Fibroblast of peridontal ligament (primary cell): ENCODE measurements at regions not wholly inside any gene's neighbourhood (a gene's known extent, or its start where the extent isn't known, plus 50 kb on each side); places are given as distances from the start of the nearest gene placed in this dataset.

Experiments
- DNase-seq: peaks from one replicate; pipeline ENCODE4 v3.0.0-alpha.2; 2010; ENCODE audit errors: extremely low read depth

DNA sequence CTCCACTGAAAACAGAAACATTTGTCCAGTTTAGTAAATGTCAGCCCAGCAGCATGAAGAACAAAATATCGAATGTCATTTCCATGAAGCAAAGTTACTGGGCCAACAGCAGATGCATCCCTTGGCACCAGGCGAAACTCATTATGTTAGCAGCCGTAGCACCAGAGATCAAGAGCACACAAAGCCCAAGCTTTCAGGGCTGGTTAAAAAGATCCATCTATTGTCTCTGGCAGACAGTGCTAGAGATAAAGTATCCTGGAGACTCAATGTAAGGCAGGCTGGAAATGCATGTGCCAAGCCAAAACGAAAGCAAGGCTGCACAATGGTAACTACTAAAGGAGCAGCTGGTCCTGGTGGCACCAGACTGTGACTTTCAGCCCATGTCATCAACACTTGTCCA lies 120.3 kb upstream of the PLEKHG7 start:
- no peak for DNase-seq

DNA sequence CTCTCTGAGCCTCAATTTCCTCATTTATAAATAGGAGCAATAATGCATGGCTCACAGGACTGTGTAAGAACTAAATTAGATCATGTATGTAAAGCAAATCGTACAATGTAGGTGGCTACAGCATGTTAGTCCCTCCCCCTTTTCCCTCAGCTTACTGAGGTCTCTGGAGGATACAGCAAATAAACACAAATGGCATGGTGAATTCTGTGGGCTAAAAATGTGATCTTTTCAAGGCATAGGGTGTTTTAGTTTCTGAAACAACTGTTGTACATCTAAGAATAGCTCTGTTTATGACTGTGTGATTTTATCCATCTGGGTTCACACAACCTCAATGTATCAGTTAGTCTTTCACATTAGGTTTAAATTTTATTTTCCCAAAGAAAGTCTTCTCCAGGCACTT lies 121.2 kb upstream of the PLEKHG7 start:
- DNase-seq: peak; percentile 66

DNA sequence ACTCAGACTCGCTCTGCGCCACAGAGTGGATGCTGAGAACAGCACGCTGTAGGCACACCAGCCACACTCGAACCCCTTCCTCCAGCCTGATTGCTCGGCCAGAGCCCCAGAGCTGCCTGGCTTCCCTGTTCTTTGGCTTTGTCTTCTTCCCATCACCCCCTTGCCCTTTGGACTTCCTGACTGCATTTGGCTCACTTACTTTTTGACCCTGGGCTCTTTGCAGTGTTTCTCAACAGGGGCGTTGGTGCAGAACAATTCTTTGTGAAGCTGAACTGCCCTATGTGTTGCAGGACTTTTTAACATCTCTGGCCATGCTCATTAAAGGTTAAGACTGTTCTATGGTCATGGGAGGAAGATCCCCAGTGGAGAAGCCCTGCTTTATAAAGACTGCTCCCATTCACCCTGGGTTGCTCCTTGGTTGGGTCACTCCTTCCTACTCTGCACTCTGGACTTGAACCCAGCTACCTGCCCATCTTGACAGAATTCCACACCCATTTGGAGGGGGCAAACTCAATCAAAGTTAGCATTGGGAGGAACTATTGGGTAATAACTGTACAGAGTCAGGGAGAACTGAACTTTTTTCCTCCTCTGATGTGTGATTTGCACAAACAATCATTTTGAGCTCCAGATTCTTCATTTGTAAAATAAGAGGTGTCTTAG lies 127.7 kb upstream of the PLEKHG7 start:
- DNase-seq: no peak

DNA sequence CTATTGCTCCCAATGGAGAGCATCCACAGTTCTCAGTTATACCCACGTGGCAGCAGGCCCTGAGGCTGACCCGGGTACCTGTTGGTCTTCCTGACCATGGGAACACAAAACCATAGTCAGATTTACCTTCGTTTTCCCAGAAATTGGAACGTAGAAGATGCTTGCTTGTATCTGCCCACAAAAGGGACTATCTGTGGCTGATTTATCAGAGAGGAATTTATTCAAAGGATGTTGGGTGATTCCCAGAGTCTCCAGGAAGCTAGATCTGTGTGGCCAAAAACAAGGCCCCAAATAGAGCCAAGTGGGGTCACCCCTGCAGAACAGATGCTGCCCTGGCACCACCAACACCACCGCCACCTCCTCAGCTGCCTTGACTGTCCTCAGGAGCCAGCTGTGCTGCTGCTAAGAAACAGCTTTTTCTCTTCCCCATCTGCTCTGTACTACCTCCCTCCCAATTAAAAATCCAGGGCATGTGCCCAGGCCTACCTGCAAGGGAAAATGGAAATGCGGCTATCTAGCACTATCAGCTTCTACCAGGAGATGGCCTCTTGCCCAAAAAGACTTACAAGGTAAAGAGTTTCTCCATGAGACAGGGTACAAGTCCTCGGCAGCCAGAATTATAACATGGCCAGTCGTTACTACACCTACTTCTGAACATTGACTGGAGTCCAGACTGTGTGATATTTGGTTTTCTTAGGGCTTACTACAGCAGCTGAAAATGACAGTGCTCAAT lies 128.6 kb upstream of the PLEKHG7 start:
- no peak for DNase-seq

DNA sequence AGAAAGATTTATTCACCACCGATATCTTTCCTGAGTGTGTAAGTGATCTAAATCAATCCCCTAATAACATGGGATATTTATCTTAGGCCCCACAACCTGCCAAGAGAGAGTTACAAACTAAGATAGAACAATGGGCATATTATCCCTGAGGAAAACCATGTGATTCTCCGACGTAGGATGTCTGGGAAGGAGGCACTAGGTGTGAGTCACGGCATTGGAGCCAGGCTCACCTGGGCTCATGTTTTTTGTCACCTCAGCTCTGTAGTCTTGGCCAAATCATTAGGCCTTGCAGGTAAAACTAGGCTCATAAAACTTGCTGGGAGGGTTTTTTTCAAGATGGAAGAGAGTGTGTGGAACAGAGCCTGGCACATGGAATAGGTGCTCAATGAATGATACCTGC lies 129.7 kb upstream of the PLEKHG7 start:
- no peak for DNase-seq

DNA sequence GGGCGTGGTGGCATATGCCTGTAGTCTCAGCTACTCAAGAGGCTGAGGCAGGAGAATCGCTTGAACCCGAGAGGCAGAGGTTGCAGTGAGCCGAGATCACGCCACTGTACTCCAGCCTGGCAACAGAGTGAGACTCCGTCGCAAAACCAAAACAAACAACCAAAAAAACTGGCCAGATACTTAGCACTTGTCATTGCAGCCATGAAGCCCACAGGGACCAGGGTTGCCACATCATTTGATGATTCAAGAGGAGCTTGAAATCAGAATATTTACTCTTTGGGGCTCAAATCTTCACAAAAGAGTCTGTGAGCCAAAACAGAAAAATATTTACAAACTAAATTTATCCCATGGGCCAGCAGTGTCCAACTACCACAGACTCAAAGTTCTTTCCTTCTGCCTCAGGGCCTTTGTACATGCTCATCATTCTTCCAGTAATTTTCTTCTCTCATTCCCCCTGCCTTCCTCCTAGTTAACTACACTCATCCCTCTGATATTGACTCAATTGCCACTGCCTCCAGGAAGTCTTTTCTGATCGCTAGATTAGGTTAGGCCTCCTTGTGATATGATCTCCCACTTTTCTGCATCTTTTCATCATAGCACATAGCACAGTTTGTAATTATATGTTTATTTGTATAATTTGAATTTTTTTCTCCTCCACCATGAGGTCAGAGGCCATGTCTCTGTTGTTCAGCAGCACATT lies 130.8 kb upstream of the PLEKHG7 start:
- no peak for DNase-seq

DNA sequence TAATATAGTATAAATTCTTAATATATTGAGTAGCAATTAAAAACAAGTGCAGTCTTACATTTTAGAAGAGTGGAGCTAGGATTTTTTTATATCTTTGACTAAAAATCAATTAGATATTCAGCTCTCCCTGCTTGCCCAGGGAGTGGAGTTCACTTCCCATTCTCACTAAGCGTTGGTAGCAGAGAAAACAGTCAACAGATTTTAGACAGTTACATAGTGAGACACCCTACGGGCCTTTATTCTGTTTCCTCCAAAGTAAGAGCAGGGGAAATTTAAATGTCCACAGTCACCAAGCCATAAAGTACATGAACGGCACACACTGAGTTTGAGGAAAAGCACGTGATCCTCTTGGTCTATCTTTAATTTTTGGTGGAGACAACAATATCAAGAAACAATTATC lies 131.6 kb upstream of the PLEKHG7 start:
- no peak for DNase-seq

DNA sequence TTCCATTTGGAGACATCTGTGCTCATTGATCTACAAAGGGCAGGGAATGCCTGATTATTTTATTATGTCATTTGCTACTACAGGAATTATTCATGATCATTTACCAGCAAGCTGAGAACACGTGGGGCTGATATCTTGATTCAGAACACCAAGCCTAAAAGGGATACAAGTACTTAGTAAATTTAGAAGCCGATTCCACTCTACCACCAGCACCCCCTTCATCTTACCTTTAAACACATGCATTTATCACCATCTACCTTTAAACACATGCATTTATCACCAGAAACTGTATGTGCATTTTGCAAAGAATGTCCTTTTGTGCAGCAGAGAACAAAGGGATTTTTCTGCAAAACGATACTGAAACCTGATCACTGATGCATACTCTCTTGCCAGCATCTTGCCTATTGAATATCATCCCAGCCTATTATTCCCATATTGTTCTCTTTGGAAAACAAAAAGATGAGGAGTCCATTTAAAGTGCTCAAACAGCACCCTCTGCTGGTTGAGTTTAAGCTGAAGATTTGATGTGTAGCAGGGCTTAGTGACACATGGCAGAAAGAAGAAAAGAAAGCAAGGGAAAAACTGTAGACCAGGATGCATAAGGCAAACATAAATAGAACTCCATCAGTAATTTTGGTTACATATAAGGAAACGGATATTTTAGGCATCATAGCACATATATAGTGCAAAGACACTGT lies 132.6 kb upstream of the PLEKHG7 start:
- peak; percentile 98 for DNase-seq

DNA sequence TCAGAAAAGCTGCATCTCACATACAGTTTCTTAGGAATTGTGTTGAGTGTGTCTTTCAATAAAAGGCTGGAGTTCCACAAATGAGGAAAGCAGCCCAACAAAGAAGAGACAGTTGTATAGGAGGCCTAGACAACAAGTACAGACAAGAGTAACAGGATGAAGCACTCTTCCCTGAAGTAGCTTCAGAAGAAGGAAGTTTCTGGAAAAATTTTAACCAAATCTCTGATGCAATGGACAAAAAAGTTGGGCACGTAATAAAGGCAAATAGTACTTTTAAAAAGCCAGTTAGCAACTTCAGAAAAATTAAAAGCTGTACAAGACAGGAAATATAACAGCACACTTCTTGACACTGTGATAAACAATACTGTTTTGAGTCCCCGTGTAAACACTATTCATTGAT lies 134.1 kb upstream of the PLEKHG7 start:
- DNase-seq: no peak

DNA sequence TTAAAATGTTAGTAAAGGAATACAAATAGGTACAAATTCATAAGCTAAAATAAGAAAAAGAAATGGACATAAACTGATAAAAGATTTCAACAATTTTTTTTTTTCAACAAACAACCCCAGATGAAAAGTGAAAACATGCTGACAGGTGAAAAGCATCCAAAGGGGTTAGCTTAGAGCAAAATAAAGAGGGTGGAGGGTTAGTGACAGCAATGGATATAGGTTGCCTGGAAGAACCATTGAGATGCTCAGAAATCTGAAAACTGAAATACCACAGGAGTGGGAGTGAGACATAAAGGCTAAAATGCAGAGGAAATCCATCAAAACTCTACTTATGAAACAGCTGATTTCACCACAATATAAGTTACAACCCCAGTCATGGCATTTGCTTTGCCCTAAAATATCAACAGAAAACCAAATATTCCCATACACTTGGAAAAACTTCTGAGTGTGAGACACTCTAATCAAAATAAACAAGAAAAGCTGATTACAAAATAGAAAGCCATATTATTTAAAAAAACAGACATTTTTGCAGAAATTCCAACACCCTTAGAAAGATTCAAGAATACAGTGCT lies 136.3 kb upstream of the PLEKHG7 start:
- peak; percentile 57 for DNase-seq

DNA sequence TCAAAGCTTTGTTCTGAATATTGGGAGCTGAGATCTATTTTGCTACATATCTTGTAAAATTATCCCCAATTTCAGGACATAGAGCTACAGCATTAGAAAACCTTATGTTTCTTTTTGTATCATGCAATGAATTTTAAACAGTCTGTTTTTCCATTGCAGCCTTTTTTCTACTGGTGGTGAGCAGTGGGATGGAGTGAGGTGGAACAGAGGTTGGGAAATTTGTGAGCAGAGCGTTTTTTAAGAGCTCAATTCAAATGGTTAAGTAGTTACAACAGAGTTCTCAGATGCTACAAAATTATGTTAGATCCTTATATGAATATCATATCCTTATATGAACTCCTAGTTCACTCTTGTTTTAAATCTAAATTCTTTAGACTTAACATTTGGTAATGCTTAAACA lies 139.0 kb upstream of the PLEKHG7 start:
- no peak for DNase-seq

DNA sequence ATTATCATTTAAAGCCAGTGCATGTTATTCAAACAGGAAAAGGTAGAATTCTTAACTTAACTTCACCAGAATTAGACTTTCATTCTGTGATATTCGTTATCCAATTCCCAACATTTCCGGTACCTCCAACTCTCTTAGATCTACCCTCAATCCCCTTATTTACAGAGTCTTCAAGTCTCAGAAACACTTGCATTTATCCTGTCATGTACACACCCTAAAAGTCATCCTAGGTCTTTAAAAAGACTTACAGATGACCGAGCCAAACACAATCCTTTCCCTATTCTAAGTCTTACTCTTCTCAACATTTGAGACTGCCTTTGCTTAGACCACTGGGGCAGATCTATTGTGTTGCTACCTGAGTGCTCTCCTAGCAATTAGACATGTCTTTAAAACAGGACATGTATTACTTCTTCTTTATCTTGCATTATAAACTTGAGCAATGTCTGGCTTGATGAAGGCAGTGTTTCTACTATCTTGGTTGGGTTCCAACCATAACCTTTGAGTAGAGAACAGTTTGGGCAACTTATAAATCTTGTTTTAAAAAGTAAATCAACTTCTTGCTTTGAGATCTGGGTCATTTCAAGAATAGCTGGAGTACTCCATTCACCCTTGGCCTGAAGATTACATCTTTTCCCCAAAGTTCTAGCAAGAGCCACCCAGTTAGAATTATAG lies 140.6 kb upstream of the PLEKHG7 start:
- DNase-seq: peak; percentile 66

DNA sequence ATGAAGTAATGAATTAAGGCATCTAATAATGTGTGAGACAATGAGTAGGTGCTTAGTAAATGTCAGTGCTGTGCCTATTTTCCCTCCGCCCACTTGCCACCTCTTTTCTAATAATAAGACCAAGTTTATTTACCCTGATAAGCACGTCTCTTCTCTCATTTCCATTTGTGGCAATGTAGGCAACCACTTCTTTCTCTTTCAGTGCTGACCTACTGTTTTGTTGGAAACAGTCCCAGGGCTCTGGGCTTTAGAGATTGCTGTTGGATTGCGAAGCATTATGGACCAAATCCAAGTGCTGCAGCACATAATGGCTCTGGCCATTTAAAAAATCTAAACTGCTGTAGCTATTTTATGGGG lies 141.3 kb upstream of the PLEKHG7 start:
- DNase-seq: peak; percentile 98

DNA sequence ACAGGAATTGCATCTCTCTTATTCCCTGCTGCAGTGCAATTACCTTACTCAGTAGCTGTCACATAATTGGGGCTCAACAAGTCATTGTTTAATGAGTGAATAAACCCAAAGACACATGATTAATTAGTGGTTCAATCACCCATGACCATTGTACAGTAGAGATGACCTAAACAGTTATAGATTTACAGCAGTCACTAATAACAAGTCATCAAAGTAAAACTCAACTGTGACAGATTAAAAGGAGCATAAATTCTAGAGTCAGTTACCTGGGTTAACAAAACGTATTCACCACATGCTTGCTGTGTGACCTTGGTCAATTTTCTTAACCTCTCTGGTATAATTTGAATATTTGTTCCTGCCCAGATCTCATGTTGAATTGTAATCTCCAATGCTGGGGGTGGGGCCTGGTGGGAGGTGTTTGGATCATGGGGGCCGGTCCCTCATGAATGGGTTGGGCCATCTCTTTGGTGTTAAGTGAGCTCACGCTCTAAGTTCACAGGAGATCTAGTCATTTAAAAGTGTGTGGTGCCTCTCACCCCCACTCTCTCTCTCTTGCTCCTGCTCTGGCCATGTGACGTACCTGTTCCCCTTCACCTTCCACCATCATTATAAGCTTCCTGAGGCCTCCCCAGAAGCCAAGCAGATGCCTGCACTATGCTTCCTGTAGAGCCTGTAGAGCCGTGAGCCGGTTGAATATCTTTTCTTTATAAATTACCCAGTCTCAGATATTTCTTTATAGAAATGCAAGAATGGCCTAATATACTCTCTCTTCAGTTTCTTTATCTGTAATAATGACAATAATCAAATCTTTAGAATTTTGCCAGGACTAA lies 141.9 kb upstream of the PLEKHG7 start:
- no peak for DNase-seq

DNA sequence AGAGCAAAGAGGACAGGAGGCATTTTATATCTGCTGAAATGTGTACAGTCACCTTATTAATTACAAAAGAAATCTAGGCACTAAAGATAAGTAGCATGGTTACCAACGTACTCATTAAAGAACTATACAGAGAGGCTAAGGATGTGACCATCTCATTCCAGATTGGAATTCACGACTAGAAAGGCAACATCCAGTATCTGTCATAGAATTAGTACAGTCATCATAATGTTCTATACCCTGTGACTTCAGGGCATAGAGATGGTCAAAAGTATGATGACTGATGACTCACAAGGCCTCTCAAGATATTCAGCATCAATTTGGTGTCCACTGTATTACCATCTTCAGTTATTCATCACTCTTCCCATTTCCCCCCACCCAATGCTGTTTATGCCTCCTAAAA lies 144.0 kb upstream of the PLEKHG7 start:
- no peak for DNase-seq

DNA sequence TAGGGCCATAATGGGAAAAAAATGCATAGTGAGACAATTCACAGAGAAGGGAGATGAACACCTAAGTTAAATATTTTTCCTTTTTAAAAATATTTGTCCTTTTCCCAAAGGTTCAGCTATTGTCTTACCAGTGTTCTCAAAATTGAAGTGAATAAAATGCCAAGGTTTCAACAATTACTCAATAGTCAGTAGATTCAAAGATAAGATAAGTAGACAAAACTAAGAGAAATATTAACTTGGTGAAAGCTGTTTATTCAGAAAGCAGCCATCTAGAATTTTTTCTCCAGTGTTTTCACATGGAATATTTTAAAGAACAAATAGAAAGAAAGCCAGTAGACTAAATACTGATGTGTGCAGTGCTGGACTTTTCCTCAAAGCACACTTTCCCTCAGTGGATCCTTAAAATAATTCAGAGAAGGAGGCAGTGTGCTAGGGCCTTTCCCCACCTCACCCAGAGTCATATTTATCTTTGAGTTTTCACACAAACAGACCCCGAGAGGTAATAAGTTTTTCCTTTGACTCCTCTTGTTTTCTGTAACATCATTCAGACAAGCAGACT lies 144.5 kb upstream of the PLEKHG7 start:
- no peak for DNase-seq

DNA sequence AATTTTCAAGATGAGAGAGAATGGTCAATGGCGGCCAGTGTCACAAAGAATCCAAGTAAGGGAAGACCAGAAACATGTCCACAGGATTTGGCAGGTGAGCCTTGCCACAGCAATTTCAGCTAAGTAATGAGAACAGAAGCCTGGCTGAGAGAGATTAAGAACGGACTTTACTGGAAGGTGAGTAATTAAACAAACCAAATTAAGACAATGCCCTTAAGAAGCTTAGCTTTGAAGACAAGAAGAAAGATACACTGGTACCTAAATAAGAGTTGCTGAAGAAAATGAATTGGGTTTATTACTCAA lies 145.4 kb upstream of the PLEKHG7 start:
- no peak for DNase-seq

DNA sequence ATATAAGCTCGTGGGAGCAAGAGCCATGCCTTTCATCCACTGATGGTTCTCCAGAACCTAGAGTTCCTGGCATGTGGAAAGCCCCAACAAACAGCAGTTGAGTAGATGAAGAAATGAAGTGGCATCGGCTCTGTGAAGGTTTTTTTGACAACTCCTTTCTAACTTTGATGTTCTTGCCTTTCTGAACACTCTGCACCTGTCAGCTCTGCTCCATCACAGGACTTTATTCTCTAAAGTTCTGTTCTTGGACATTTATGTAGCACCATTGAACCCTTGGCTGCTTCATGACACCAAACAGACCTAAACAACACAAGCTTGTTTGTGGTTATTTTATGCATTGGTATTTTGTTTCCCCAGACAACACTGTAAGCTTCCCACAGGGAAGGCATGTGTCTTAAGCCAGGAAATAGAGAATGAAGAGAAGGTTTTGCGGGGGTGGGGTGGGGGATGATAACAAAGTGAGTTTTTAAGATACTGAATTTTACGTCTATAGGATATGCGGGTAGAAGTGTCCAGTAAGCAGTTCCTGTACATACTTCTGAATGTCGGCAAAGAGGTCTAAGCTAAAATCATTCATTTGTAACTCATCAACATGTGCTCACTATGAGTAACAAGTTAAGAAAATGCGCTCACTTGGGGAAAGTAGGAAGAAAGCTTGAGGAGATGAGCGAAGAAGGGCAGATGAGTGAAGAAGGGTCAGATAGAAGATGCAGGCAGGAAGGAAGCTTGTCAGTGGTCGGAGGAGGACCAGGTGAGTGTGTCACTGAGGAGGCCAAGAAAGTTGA lies 146.0 kb upstream of the PLEKHG7 start:
- no peak for DNase-seq

DNA sequence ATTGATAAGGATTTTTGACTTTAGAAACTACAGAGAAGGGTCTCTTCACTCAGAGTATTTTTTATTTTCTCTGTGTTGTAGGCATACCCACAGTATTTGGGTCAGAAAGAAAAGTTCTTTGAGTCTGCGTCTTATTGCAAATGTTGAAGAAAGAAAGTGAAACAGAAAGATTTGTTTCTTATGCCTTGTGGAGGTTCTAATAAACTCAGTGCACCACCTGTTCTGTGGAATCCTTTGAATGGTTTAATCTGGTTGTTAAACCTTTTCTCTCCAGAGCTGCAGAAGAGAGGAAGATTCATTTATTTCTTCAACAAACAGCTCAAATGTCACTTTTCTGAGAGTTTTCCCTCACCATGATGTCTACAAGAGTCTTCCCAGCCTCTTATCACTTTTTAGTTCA lies 146.6 kb upstream of the PLEKHG7 start:
- DNase-seq: no peak
